ENCODE measurements at regions not wholly inside any gene's neighbourhood (a gene's known extent, or its start where the extent isn't known, plus 50 kb on each side); places are given as distances from the start of the nearest gene placed in this dataset.

- 81% methylated on average over 7 of the region's 7 CpGs for WGBS
- DNase-seq (ENCODE audit: low spot score) = no peak
- no peak overlapping the region for H3K27ac ChIP-seq (ENCODE audit: low read depth in 1 of 2, low read length in 2 of 2)
- no peak for TF ChIP-seq ZBTB33 (IDR thresholded peaks at IDR 0.05)
- no peak for TF ChIP-seq FOXA1 (IDR thresholded peaks at IDR 0.05)
- TF ChIP-seq EGR1 (IDR thresholded peaks at IDR 0.05; ENCODE audit: low read depth in 2 of 2) = no peak
- TF ChIP-seq HNF4A (conservative IDR thresholded peaks at IDR 0.05) = no peak
- TF ChIP-seq ATF3 (IDR thresholded peaks at IDR 0.05) = no peak
- TF ChIP-seq FOXA2 (IDR thresholded peaks at IDR 0.05) = no peak
- TF ChIP-seq RAD21 (IDR thresholded peaks at IDR 0.05) = no peak
- no peak for TF ChIP-seq HNF4G (IDR thresholded peaks at IDR 0.05)
- TF ChIP-seq CTCF (IDR thresholded peaks at IDR 0.05; ENCODE audit: low read depth, low read length, missing input control) = no peak
- TF ChIP-seq TAF1 (conservative IDR thresholded peaks at IDR 0.05) = no peak
- H3K4me1 ChIP-seq (ENCODE audit: control insufficient read depth in 4 of 4, insufficient read depth in 4 of 4, low read length in 3 of 4) = no peaks in the 10 kb centered on the region
- no peak overlapping the region for H3K9ac ChIP-seq (ENCODE audit: low read depth in 1 of 2, low read length in 2 of 2)
- H3K36me3 ChIP-seq (ENCODE audit: control insufficient read depth in 4 of 4, insufficient read depth in 3 of 4, low read depth in 1 of 4, low read length in 3 of 4) = no peaks in the 10 kb centered on the region
- H3K27me3 ChIP-seq (ENCODE audit: control insufficient read depth in 4 of 4, insufficient read depth in 4 of 4, low read length in 3 of 4) = no peaks in the 10 kb centered on the region
- no peak overlapping the region for H3K4me3 ChIP-seq (ENCODE audit: low read depth in 1 of 3, low read length in 3 of 3)
- no peaks in the 10 kb centered on the region for H3K9me3 ChIP-seq (ENCODE audit: control insufficient read depth in 4 of 4, low read length in 3 of 4)
These were observed 67.1 kb upstream of the TSC22D1 start for GRCh38 chr13:44643256-44643655.

- Histone ChIP-seq H3K9me3 (ENCODE audit: control insufficient read depth in 4 of 4, low read length in 3 of 4) (no peaks in the 10 kb centered on the region), H3K4me3 (ENCODE audit: low read depth in 1 of 3, low read length in 3 of 3) (no peak overlapping the region), H3K9ac (ENCODE audit: low read depth in 1 of 2, low read length in 2 of 2) (no peak overlapping the region), H3K4me1 (ENCODE audit: control insufficient read depth in 4 of 4, insufficient read depth in 4 of 4, low read length in 3 of 4) (no peaks in the 10 kb centered on the region), H3K36me3 (ENCODE audit: control insufficient read depth in 4 of 4, insufficient read depth in 3 of 4, low read depth in 1 of 4, low read length in 3 of 4) (no peaks in the 10 kb centered on the region), H3K27ac (ENCODE audit: low read depth in 1 of 2, low read length in 2 of 2) (no peak overlapping the region), H3K27me3 (ENCODE audit: control insufficient read depth in 4 of 4, insufficient read depth in 4 of 4, low read length in 3 of 4) (peaks cover 0 to 8% (median 0%) of the 10 kb centered on the region in 4 donors)
- TF ChIP-seq FOXA1 (IDR thresholded peaks at IDR 0.05) = no peak
- no peak for TF ChIP-seq EGR1 (IDR thresholded peaks at IDR 0.05; ENCODE audit: low read depth in 2 of 2)
- no peak for TF ChIP-seq GABPA (IDR thresholded peaks at IDR 0.05 in 1 of 2, conservative IDR thresholded peaks at IDR 0.05 in 1 of 2)
- TF ChIP-seq NR2F2 (IDR thresholded peaks at IDR 0.05) = no peak
- TF ChIP-seq HNF4A (conservative IDR thresholded peaks at IDR 0.05) = no peak
- TF ChIP-seq YY1 (IDR thresholded peaks at IDR 0.05) = no peak
- TF ChIP-seq RAD21 (IDR thresholded peaks at IDR 0.05) = no peak
- TF ChIP-seq ZBTB33 (IDR thresholded peaks at IDR 0.05) = no peak
- TF ChIP-seq ATF3 (IDR thresholded peaks at IDR 0.05) = no peak
- no peak for TF ChIP-seq JUND (IDR thresholded peaks at IDR 0.05)
- no peak for TF ChIP-seq CTCF (IDR thresholded peaks at IDR 0.05; ENCODE audit: low read depth, low read length, missing input control)
- TF ChIP-seq REST (IDR thresholded peaks at IDR 0.05) = no peak
- TF ChIP-seq RXRA (IDR thresholded peaks at IDR 0.05) = no peak
- no peak for TF ChIP-seq SP1 (IDR thresholded peaks at IDR 0.05)
- TF ChIP-seq HNF4G (IDR thresholded peaks at IDR 0.05) = no peak
- no peak for TF ChIP-seq MAX (IDR thresholded peaks at IDR 0.05)
- DNase-seq (ENCODE audit: low spot score) = no peak
These were observed 61.5 kb upstream of the TSC22D1 start for GRCh38 chr13:44637581-44637980.

All from liver (tissue), 8 donors.